Upper lobe of left lung (tissue), 6 donors: ENCODE measurements at regions not wholly inside any gene's neighbourhood (a gene's known extent, or its start where the extent isn't known, plus 50 kb on each side); places are given as distances from the start of the nearest gene placed in this dataset.
A peak's percentile ranks its signal among the peaks of the same experiment; 100 is the strongest.

Experiments used
- ATAC-seq, 2 donors: fragments of 200-7000 bp; cut with Tn5 transposase; one replicate each; pipeline ENCODE4 v1.9.1; 2022; ENCODE audit warnings: mild to moderate bottlenecking in 2 of 2, moderate library complexity in 2 of 2; ENCODE audit not compliant: low FRiP score in 2 of 2
- DNase-seq, 2 donors: peaks; one replicate each; pipeline ENCODE4 v3.0.0-alpha.2; 2019 to 2020
- H3K27ac ChIP-seq, 4 donors: fragments of 200-600 bp; sonication (generic); one replicate each; pipeline ENCODE4 v1.5.1; 2016 to 2019
- H3K27me3 ChIP-seq, 4 donors: fragments of 200-600 bp; sonication (generic); one replicate each; pipeline ENCODE4 v1.5.1; 2017 to 2019
- H3K36me3 ChIP-seq, 4 donors: fragments of 200-600 bp; sonication (generic); one replicate each; pipeline ENCODE4 v1.5.1; 2016 to 2019
- H3K4me1 ChIP-seq, 4 donors: fragments of 200-600 bp; sonication (generic); one replicate each; pipeline ENCODE4 v1.5.1; 2018 to 2019
- H3K4me3 ChIP-seq, 4 donors: fragments of 200-600 bp; sonication (generic); one replicate each; pipeline ENCODE4 v1.5.1; 2017 to 2019; ENCODE audit warnings: mild to moderate bottlenecking in 2 of 4, moderate library complexity in 1 of 4
- H3K9me3 ChIP-seq, 4 donors: fragments of 200-600 bp; sonication (generic); one replicate each; pipeline ENCODE4 v1.5.1; 2018 to 2019
- EP300 ChIP-seq, 4 donors: sonication (generic); formaldehyde crosslinking; IDR thresholded peaks; one replicate each; pipeline ENCODE4 v1.5.1; 2017; ENCODE audit warnings: antibody characterized with exemption in 4 of 4, control low read depth in 2 of 4
- POLR2A ChIP-seq, 4 donors: fragments of 450-650 bp; IDR thresholded peaks; one replicate each; pipeline ENCODE4 v1.5.1; 2016 to 2017; ENCODE audit warnings: antibody characterized with exemption in 4 of 4, mild to moderate bottlenecking in 2 of 4
- POLR2AphosphoS5 ChIP-seq, 2 donors: sonication (generic); formaldehyde crosslinking; IDR thresholded peaks; one replicate each; pipeline ENCODE4 v1.5.1; 2017; ENCODE audit warnings: antibody characterized with exemption in 2 of 2
- WGBS, 2 donors: methylation state at CpG; one replicate each; pipeline ENCODE4 v1.1.5; 2017 to 2018; 5-methylcytosine and 5-hydroxymethylcytosine counted together
- TF ChIP-seq, protein P1 (sequence below), 6 experiments: fragments of 450-650 bp in 4 of 6; fragments of 200-600 bp in 2 of 6; sonication (generic) in 2 of 6; IDR thresholded peaks; one replicate each; pipeline ENCODE4 v1.5.1; 2016 to 2019; ENCODE audit warnings: antibody characterized with exemption in 6 of 6
- donor health status: DM: no; HTN: no; CAD: no; lungs with moderate emphysema.
- donor health status: DM: no; HTN: yes; CAD: no; lungs with severe emphysema.

DNA sequence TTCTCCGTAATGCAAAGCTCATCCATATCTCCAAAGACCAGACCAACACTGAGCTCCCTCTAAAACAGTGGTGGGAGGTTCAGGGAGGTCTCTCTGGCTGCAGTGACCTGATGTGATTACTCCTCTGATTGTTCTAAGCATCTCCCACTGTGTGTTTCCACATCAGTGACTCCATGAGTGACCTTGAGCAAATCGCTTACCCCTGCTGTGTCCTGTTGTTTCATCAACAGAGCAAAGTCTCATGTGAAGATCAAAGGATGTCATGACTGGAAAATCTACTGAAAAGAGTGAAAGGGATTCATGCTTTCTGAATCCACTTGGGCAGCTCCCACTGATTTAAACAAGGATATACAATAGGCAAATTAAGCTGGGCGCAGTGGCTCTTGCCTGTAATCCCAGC, 352.9 kb downstream of the TMEM114 start:
- no peaks in the 10 kb centered on the region for H3K9me3 ChIP-seq
- 77 to 87% methylated on average over 3 of the region's 3 CpGs for WGBS, 2 donors
- TF ChIP-seq, protein P1, sequence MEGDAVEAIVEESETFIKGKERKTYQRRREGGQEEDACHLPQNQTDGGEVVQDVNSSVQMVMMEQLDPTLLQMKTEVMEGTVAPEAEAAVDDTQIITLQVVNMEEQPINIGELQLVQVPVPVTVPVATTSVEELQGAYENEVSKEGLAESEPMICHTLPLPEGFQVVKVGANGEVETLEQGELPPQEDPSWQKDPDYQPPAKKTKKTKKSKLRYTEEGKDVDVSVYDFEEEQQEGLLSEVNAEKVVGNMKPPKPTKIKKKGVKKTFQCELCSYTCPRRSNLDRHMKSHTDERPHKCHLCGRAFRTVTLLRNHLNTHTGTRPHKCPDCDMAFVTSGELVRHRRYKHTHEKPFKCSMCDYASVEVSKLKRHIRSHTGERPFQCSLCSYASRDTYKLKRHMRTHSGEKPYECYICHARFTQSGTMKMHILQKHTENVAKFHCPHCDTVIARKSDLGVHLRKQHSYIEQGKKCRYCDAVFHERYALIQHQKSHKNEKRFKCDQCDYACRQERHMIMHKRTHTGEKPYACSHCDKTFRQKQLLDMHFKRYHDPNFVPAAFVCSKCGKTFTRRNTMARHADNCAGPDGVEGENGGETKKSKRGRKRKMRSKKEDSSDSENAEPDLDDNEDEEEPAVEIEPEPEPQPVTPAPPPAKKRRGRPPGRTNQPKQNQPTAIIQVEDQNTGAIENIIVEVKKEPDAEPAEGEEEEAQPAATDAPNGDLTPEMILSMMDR (IDR thresholded peaks at IDR 0.05), result no peak
- TF ChIP-seq EP300 (IDR thresholded peaks at IDR 0.05) (no peak), POLR2A (IDR thresholded peaks at IDR 0.05) (no peak), POLR2AphosphoS5 (IDR thresholded peaks at IDR 0.05) (no peak)
- no peak overlapping the region for H3K27ac ChIP-seq
- no peaks in the 10 kb centered on the region for H3K4me1 ChIP-seq
- ATAC-seq (no peak), DNase-seq (no peak)
- H3K36me3 ChIP-seq, result no peaks in the 10 kb centered on the region
- no peaks in the 10 kb centered on the region for H3K27me3 ChIP-seq
- no peak overlapping the region for H3K4me3 ChIP-seq

DNA sequence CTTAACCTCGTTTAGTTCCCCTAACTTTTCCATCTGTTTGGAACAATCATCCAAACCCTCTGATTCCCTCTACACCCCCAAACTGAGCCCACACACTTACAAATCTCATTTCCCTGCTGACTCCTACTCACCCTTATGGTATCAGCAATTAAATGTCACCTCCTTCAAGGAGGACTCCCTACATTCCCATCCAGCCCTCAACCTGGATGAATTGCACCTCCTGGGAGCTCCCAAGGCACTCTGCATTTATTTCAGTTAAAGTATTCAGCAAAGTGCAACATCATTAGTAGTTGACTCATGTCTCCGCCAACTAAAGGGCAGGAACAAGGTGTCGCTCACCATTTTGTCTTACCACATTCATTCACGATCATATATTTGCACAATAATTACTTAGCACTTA, 353.5 kb downstream of the TMEM114 start:
- DNase-seq (no peak), ATAC-seq (no peak)
- no peaks in the 10 kb centered on the region for H3K27me3 ChIP-seq
- no peaks in the 10 kb centered on the region for H3K4me1 ChIP-seq
- TF ChIP-seq, protein P1 (IDR thresholded peaks at IDR 0.05), result no peak
- no peak for TF ChIP-seq POLR2A (IDR thresholded peaks at IDR 0.05)
- TF ChIP-seq POLR2AphosphoS5 (IDR thresholded peaks at IDR 0.05), result no peak
- no peak for TF ChIP-seq EP300 (IDR thresholded peaks at IDR 0.05)
- H3K4me3 ChIP-seq, result no peak overlapping the region
- H3K27ac ChIP-seq, result no peak overlapping the region
- H3K9me3 ChIP-seq, result no peaks in the 10 kb centered on the region
- 80 to 84% methylated on average over 4 of the region's 4 CpGs for WGBS, 2 donors
- H3K36me3 ChIP-seq, result no peaks in the 10 kb centered on the region

DNA sequence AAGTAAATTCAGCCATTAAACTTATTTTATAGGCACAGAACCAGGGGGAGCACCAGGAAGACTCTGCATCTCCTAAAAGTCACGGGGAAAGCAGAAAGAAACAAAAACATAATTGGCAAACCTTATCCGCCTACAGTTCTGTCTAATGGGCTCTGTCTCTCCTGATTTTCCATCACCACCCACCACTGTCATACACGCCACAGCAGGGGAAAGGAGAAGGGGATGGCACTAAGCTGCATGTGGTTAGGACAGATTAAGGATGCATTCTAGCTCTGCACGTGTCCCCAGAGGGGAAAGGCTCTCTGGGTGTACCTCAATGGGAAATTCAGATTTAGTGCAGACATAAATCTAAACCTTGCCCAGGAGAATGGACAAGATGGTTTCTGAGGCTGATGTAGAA, 359.8 kb downstream of the TMEM114 start:
- no peaks in the 10 kb centered on the region for H3K27me3 ChIP-seq
- no peaks in the 10 kb centered on the region for H3K9me3 ChIP-seq
- ATAC-seq, result no peak
- H3K36me3 ChIP-seq, result no peaks in the 10 kb centered on the region
- WGBS, 2 donors, result 76 to 81% methylated on average over 4 of the region's 4 CpGs
- no peak for DNase-seq
- TF ChIP-seq POLR2AphosphoS5 (IDR thresholded peaks at IDR 0.05), result no peak
- TF ChIP-seq POLR2A (IDR thresholded peaks at IDR 0.05), result no peak
- TF ChIP-seq, protein P1 (IDR thresholded peaks at IDR 0.05), result no peak
- no peak overlapping the region for H3K4me3 ChIP-seq
- no peaks in the 10 kb centered on the region for H3K4me1 ChIP-seq
- H3K27ac ChIP-seq, result no peak overlapping the region

DNA sequence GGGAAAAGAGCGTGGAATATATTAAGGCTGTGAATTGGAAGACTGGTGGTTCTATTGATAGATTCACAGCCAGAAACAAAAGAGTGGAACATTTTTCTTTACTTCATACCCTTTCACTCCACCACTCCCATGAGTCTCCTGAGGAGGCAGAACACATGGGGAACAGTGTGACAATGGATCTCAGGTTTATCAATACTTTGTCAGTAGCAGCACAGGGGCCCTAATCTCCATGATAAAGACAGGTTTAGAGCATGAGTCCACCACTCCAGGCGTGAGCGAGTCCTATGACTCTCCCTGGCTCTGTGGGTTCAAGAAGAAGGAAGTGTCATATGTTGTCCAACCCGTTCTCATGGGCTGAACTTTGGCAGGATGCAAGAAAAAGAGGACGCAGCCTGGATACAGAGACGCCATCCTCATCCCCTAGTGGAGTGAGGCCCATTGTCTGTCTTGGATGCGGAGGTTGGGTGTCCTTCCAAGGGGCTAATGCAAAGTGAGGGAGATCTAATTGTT, 361.2 kb downstream of the TMEM114 start:
- Histone ChIP-seq H3K27ac (no peak overlapping the region), H3K27me3 (no peaks in the 10 kb centered on the region), H3K4me3 (no peak overlapping the region), H3K9me3 (no peaks in the 10 kb centered on the region), H3K4me1 (no peaks in the 10 kb centered on the region), H3K36me3 (no peaks in the 10 kb centered on the region)
- DNase-seq, result no peak
- 56 to 62% methylated on average over 7 of the region's 7 CpGs for WGBS, 2 donors
- TF ChIP-seq POLR2AphosphoS5 (IDR thresholded peaks at IDR 0.05) (no peak), POLR2A (IDR thresholded peaks at IDR 0.05) (no peak), EP300 (IDR thresholded peaks at IDR 0.05) (no peak)
- TF ChIP-seq, protein P1 (IDR thresholded peaks at IDR 0.05), result no peak
- ATAC-seq, result peak in 1 of 2 donors; percentile 34

DNA sequence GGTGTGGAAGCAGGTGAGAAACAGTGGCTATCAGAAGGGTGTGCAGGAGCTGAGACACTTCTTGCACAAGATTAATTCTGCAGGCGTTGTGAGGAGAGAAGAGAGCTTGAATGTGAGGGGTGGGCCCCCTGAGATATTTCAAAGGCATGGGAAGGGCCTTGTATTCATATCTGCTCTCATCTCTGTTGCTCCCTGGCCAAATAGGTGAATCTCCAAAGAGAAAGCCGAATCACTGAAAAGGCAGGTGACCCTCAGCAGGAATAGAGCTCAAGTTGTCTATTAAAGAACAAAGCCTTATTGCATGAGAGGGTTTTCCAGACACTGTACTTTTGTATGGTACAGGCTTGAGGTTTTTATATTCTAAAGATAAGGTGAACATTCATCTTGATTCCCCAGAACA, 373.1 kb downstream of the TMEM114 start:
- 41 to 55% methylated on average over 2 of the region's 2 CpGs for WGBS, 2 donors
- Histone ChIP-seq H3K4me3 (no peak overlapping the region), H3K9me3 (no peaks in the 10 kb centered on the region), H3K27ac (no peak overlapping the region), H3K27me3 (no peaks in the 10 kb centered on the region), H3K4me1 (no peaks in the 10 kb centered on the region), H3K36me3 (no peaks in the 10 kb centered on the region)
- ATAC-seq (no peak), DNase-seq (no peak)
- TF ChIP-seq, protein P1 (IDR thresholded peaks at IDR 0.05), result no peak
- TF ChIP-seq POLR2A (IDR thresholded peaks at IDR 0.05), result no peak
- no peak for TF ChIP-seq EP300 (IDR thresholded peaks at IDR 0.05)
- no peak for TF ChIP-seq POLR2AphosphoS5 (IDR thresholded peaks at IDR 0.05)
